ENCODE measurements at regions not wholly inside any gene's neighbourhood (a gene's known extent, or its start where the extent isn't known, plus 50 kb on each side); places are given as distances from the start of the nearest gene placed in this dataset.

GRCh38 chr2:235170016-235170415, 218.2 kb downstream of the SH3BP4 start:
- TF ChIP-seq POLR2AphosphoS5 (IDR thresholded peaks at IDR 0.05; ENCODE audit: insufficient read depth, low read depth, low read length) (no peak), GATA2 (IDR thresholded peaks at IDR 0.05; ENCODE audit: insufficient read depth, insufficient read length, low read depth, low read length) (no peak), CTCF (IDR thresholded peaks at IDR 0.05; ENCODE audit: extremely low read depth in 1 of 2, insufficient read depth in 1 of 2, low read depth in 1 of 2, low read length in 2 of 2) (no peak), POLR2A (IDR thresholded peaks at IDR 0.05; ENCODE audit: low read depth, low read length) (no peak), EZH2 (IDR thresholded peaks at IDR 0.05; ENCODE audit: borderline replicate concordance, low read depth, low read length, severe bottlenecking) (no peak), JUN (IDR thresholded peaks at IDR 0.05; ENCODE audit: borderline replicate concordance, insufficient read depth, insufficient read length, low read depth) (no peak), MYC (IDR thresholded peaks at IDR 0.05; ENCODE audit: low read depth, low read length) (no peak), MAX (IDR thresholded peaks at IDR 0.05; ENCODE audit: insufficient read depth, insufficient read length) (no peak)
